Activated CD8-positive, alpha-beta memory T cell treated with anti-CD3 and anti-CD28 coated beads for 4 hours (primary cell): ENCODE measurements at regions not wholly inside any gene's neighbourhood (a gene's known extent, or its start where the extent isn't known, plus 50 kb on each side); places are given as distances from the start of the nearest gene placed in this dataset.
"Not testable (repeated sequence)": the region's sequence is repeated elsewhere in the genome, so short reads cannot be mapped to it uniquely, and the experiment has no call there.

Experiments
- DNase-seq, 2 donors: peaks; one replicate each; pipeline ENCODE4 v3.0.0-alpha.2; 2020; ENCODE audit warnings: low read depth in 2 of 2

- DNase-seq = no peak
Observed at GRCh38 chr1:193932979-193933378, 746.6 kb upstream of the B3GALT2 start.

DNA sequence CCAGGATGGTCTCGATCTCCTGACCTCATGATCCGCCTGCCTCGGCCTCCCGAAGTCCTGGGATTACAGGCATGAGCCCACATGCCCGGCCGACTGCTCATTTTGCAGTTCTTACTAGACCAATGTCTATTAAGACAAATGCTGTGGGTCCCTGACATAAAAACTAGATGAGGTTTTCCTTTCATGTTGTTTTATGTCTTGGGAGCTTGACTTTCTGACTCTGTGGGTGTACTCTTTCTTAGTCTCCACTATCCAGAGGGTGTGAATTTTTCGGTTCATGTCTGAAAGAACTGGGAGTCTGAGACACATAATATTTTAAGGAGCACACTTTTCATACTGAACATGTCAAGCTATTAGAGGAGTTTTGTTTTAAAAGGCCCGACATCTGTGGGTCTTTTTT lies 744.9 kb upstream of the B3GALT2 start:
- DNase-seq = no peak

- no peak for DNase-seq
Observed at GRCh38 chr1:193929374-193930033, 743.1 kb upstream of the B3GALT2 start.

DNA sequence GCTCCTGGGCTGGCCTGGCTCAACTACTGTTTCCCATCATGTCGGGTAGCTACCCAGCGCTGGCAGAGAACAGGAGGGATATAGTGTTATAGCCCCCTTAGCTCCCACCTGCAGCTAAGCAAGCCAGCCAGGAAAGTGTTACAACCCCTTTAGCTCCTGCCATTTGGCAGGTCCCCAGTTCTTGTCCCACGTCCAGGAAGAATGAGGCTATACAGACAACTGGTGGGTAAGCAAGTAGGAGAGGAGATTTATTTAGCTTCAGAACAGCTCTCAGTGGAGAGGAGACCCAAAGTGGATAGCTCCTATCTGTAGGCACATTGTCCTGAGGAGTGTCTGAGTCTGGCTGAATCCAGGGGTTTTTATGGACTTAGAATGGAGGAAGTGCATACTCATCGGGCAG lies 741.1 kb upstream of the B3GALT2 start:
- DNase-seq = no peak

- DNase-seq = no peak
Observed at GRCh38 chr1:193926956-193927355, 740.5 kb upstream of the B3GALT2 start.

DNA sequence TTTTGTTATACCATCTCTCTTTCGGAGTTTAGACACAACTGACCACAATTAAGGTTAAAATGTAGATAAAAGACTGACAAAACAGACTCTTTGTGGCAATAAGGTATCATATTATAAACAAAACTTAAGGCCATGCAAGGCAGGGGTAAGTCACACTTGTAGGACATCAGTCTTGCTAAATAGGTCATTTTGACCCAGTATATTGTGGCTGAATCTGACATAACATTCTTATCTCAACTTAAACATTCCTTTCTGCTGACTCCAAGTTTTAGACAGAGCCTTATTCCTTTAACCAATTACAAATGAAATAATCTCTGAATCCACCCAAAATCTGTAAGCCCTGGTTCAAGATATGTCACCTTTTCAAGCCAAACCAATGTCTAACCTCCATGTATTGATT lies 733.4 kb upstream of the B3GALT2 start:
- DNase-seq = no peak

DNA sequence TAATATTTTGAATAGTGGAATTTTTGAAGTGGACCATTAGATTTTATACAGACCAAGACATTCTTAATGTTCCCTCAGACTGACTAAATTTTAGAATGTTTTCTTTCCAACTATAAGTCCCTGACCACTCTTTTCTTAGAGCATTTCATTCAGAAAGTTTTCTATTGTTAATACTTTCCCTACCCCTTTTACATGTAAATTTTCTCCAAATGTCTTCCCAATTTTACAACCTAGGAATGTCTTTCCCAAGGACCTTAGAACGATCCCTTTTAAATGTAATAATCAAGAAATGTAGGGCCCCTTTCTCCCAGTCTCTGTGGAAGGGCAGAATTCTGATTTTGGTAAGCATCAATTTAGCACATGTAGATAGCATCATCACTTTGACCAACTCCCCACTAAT lies 730.0 kb upstream of the B3GALT2 start:
- DNase-seq = no peak

- DNase-seq = no peak
Observed at GRCh38 chr1:193914871-193915270, 728.5 kb upstream of the B3GALT2 start.

DNA sequence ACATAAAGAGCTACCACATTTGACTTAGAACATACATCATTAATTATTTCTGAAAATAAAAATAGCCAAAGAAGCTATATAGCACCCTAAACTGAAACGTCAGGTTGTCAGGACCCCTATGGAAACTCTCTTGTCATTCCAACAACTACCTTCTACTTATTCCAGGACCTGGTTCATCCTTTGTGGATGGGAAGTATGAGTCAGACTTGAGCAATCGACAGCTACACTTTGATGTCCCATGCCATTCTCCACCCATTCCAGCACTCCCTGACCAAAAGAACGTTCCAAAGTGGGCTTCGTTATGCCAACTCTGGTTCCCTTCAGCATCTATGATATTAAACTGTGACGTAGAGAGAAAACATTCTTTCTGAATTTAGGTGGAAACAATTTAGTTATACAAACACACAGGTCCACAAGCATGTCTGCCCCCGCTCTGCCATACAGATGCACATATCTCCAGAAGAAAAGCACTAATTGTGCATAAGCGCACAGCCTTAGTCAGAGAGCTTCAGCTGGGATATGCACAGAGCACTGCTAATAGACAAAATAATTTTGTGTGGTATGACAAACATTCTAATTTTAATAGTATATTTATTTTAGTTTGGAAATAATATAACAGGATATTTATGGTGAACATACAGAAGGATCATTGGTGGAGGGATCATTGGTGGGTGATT lies 723.1 kb upstream of the B3GALT2 start:
- DNase-seq = no peak

DNA sequence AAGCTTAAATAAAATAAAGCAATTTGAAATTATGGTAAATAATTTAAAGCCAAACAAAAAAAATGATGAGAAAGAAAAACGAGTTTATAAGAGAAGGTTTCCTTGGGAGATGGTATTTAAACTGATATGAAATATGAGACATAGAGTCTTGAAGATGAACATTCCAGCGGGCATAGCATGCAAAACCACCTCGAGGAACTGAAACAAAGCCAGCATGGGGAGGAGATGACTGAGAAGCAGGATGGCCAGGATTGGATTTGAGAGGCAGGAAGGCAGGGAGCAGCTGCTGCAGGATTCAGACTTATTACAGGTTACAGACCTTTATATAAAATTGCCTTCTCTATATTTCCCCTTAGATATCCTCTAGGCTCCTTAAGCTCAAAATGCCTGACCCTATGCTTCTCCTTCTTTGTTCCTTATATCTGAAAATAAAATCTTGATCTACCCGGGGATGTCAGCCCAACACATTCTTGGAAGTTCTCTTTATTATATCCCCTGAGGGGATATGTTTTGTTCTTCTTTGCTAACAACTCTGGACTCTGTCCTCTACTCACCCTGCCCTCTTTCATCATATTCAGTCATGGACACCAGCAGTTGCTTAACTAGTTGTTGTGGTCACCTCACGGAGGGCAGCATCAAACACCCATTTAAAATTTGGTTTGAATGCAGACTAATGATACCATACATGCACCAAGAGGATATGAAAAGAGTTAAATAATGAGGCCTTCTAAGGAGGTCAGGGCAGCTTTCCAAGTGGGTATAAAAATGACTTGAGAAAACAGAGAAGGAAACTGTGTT lies 719.1 kb upstream of the B3GALT2 start:
- no peak for DNase-seq

DNA sequence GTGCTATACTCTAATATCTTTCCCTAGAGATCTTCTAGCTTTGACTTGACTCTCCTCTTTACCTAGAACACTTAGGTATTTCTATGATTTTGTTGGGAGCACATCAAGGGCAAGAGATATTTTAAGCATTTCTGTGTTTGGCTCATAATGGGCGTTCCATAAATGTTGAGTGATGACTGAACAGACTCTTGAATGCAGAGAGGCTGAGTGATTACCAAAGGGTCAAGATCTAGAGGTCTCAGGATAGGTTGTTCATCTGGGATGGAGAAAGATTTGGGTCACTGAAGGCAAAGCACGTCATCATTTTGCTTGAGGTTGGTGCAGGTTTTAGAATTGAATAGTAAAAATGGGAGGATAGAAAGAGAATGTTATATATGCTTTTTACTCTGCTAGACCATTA lies 705.4 kb upstream of the B3GALT2 start:
- no peak for DNase-seq

- DNase-seq = no peak
Observed at GRCh38 chr1:193890935-193891334, 704.5 kb upstream of the B3GALT2 start.

GRCh38 chr1:193884848-193885558 lies 698.6 kb upstream of the B3GALT2 start:
- DNase-seq = no peak

GRCh38 chr1:193877920-193878319 lies 691.5 kb upstream of the B3GALT2 start:
- not testable (repeated sequence) for DNase-seq

DNA sequence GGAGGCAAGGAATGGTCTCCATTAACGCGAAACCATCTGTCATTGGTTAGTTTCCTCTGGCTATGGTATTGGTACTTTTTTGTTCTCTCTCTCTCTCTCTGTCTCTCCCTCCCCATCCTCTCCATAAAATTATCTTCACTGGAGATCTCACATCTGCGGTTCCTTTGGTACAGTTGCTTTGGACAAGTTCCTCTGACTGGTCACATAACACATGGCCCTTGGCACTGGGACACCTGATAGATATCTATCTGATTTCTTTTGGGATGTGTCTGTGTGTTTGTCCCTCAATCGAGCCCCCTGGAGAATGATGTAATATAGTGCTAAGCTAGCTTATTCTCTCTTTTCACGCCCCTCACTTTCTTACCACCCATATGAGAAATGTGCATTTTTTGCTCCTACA lies 682.0 kb upstream of the B3GALT2 start:
- DNase-seq = no peak

DNA sequence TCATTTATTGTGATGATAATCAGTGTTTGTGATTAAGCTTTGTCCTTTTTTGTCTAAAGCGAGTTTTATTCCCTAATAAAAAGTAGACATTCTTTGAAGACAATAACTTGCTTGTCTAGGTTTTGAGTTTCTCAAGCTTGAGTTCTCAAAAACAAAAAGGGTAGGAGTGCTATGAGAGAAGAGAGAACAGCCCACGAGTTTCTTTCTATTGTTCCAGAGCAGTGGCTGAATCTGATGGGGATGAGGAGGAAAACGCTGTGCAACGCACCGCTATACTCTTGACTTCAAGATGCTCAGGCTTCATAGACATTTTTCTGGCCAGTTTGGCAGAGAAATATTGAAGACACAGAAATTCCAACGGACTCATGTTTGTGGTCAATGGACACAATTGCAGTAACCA lies 669.8 kb upstream of the B3GALT2 start:
- DNase-seq = no peak

DNA sequence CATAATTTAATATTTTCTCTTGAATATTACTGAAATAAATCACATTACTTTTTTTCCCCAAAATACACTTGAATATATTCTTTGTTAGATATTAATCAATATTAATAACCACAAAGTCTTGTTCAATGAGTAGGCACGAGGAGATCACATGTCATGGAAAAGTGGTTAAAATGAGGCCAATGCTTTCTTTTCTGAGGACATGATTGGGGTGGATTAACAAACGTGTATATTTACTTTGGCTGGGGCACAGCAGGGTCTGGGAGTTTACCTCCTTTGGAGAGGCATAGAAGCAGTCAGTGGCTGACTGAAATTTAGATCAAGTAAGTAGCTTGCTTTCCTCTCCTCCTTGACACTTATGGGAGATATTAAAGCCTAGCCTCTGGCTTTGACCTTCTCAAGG lies 664.3 kb upstream of the B3GALT2 start:
- no peak for DNase-seq

DNA sequence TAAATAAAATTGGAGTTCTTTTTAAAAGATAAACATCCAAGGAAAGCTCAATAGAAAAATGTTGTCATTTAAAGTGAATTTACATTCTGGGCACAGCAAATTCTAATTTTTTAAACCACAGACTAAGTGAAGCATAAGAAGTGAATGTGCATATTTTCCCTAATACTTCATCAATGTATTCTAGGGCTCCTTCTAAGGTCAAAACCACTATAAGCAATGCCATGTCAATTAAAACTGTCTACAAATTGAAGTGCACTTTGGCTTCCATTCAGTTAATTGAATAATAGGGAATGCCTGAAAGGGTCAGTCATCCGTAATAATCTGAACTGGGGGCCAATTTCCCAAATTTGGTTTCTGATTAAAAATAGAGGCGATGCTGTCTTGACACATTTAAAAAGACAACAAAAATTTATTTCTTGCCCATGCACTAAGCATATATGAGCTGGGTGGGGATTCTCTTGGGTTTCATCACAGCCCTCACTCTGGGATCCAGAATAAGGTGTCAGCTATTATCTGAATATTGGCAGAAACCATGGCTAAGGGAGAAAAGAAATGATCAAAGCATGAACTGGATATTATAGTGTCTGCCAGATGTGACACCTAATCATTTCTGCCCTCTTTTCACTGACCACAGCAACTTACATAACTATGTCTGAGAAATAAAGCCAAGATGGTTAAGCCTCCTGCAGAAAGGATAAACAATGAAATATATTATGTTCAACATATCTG lies 660.6 kb upstream of the B3GALT2 start:
- DNase-seq = no peak

- no peak for DNase-seq
Observed at GRCh38 chr1:193846411-193846810, 660.0 kb upstream of the B3GALT2 start.

- DNase-seq = no peak
Observed at GRCh38 chr1:193841857-193842256, 655.4 kb upstream of the B3GALT2 start.

DNA sequence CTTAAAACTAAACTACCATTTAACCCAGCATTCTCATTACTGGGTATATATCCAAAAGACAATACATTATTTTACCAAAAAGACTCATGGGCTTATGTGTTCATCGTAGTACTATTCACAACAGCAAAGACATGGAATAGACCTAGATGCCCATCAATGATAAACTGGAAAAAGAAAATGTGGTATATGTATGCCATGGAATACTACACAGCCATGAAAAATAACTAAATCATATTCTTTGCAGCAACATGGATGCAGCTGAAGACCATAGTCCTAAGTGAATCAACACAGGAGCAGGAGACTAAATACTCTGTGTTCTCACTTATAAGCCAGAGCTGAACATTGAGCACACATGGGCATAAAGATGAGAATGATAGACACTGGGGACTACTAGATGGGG lies 645.1 kb upstream of the B3GALT2 start:
- DNase-seq = no peak

- DNase-seq = no peak
Observed at GRCh38 chr1:193827516-193827915, 641.1 kb upstream of the B3GALT2 start.
